HL-60 (cell line): ENCODE measurements at regions not wholly inside any gene's neighbourhood (a gene's known extent, or its start where the extent isn't known, plus 50 kb on each side); places are given as distances from the start of the nearest gene placed in this dataset.

Source experiments
- GABPA ChIP-seq: IDR thresholded peaks from 2 replicates; pipeline ENCODE4 v1.6.1; 2012; ENCODE audit warnings: low read depth
- POLR2AphosphoS5 ChIP-seq: IDR thresholded peaks from 2 replicates; pipeline ENCODE4 v1.6.1; 2012; ENCODE audit warnings: low read depth
- SPI1 ChIP-seq: IDR thresholded peaks from 2 replicates; pipeline ENCODE4 v1.6.1; 2012; ENCODE audit warnings: low read depth, mild to moderate bottlenecking, borderline replicate concordance
- TF ChIP-seq, protein P1 (sequence below): IDR thresholded peaks from one replicate; pipeline ENCODE4 v1.5.1; 2011; ENCODE audit warnings: low read length, control low read depth, inconsistent platforms; ENCODE audit not compliant: insufficient read depth
- TF ChIP-seq, protein P2 (sequence below): IDR thresholded peaks from 2 replicates; pipeline ENCODE4 v1.6.1; 2012; ENCODE audit warnings: low read depth; ENCODE audit not compliant: insufficient replicate concordance

DNA sequence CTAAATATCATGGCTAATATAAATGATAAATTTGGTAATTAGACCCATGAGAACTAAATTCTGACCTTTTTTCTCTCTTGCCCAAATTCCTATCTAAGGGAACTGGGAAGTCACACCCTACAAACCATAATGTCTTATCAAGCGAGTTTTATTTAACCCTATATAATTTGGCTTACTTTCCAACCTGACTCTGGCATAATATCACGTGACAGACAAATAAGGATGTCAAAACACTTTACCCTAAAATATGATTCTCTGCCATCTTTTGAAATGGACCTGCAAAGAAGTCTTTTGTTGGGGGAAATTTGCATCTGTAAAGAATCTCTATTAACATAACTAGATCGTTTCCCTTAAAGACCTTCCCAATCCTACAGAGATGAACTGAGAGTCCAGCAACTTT is 1823.5 kb upstream of the LRRTM1 start:
- TF ChIP-seq, protein P1, sequence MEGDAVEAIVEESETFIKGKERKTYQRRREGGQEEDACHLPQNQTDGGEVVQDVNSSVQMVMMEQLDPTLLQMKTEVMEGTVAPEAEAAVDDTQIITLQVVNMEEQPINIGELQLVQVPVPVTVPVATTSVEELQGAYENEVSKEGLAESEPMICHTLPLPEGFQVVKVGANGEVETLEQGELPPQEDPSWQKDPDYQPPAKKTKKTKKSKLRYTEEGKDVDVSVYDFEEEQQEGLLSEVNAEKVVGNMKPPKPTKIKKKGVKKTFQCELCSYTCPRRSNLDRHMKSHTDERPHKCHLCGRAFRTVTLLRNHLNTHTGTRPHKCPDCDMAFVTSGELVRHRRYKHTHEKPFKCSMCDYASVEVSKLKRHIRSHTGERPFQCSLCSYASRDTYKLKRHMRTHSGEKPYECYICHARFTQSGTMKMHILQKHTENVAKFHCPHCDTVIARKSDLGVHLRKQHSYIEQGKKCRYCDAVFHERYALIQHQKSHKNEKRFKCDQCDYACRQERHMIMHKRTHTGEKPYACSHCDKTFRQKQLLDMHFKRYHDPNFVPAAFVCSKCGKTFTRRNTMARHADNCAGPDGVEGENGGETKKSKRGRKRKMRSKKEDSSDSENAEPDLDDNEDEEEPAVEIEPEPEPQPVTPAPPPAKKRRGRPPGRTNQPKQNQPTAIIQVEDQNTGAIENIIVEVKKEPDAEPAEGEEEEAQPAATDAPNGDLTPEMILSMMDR = no peak
- TF ChIP-seq, protein P2, sequence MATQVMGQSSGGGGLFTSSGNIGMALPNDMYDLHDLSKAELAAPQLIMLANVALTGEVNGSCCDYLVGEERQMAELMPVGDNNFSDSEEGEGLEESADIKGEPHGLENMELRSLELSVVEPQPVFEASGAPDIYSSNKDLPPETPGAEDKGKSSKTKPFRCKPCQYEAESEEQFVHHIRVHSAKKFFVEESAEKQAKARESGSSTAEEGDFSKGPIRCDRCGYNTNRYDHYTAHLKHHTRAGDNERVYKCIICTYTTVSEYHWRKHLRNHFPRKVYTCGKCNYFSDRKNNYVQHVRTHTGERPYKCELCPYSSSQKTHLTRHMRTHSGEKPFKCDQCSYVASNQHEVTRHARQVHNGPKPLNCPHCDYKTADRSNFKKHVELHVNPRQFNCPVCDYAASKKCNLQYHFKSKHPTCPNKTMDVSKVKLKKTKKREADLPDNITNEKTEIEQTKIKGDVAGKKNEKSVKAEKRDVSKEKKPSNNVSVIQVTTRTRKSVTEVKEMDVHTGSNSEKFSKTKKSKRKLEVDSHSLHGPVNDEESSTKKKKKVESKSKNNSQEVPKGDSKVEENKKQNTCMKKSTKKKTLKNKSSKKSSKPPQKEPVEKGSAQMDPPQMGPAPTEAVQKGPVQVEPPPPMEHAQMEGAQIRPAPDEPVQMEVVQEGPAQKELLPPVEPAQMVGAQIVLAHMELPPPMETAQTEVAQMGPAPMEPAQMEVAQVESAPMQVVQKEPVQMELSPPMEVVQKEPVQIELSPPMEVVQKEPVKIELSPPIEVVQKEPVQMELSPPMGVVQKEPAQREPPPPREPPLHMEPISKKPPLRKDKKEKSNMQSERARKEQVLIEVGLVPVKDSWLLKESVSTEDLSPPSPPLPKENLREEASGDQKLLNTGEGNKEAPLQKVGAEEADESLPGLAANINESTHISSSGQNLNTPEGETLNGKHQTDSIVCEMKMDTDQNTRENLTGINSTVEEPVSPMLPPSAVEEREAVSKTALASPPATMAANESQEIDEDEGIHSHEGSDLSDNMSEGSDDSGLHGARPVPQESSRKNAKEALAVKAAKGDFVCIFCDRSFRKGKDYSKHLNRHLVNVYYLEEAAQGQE = no peak
- TF ChIP-seq POLR2AphosphoS5 (no peak), GABPA (no peak), SPI1 (no peak)
